HL-60/S4 treated with retinoic acid at 250 ng/mL for 4 days and 3 days (cell line): ENCODE measurements at regions not wholly inside any gene's neighbourhood (a gene's known extent, or its start where the extent isn't known, plus 50 kb on each side); places are given as distances from the start of the nearest gene placed in this dataset.

Source experiments
- in situ Hi-C: fragments of 300-500 bp; cut with MboI; formaldehyde crosslinking; loops from 2 replicates; pipeline ENCODE4 v1.7.0; 2022; ENCODE audit warnings: low sequenced_read_pairs

DNA sequence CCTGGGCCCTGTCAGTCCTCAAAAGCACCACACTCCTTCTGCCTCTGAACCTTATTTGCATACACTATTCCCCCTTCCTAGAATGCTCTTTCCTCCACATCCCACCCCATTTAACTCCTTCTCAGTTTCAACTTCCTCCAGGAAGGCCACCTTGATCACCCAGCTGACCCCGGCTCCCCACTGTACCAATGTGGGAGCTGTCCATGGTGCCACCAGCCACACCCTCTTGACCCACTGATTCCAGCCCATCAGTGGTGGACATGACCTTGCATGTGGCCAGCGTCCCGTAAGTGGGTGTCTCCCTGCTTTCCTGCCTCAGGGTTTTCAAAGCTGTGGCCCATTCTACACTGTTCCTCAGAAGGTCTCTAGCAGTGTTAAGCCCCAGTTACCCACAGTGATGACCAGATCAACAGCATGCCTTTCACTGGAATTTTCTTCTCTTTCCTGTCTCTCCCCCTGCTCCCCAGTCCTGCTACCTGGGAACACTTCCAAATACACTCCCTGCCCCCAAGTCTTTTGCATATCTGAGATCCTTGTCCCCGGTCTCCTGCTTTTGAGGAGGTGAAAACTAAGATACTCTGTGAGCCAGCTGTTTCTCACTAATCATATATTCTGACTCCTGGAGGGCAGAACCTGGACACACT, 346.6 kb downstream of the MN1 start:
- in situ Hi-C loops: no loop called here

DNA sequence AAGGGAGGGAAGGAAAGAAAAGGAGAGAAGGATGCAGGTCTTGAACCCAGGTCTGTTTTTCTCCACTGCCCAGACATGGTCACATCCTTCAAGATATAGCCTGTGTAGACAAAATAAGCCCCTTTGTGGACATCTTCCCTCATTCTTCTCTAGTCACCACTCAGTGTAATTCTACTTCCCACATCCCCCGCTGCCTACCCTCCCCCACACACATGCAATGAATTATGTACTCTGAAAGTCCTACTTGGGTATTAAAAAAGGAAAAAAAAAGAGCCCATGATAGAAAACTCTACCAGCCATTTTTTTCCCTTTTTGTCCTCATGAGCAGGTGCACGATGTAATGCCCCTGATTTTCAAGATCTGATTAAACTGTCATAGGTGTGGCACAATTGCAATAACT, 346.0 kb downstream of the MN1 start:
- in situ Hi-C loops: no loop called here

DNA sequence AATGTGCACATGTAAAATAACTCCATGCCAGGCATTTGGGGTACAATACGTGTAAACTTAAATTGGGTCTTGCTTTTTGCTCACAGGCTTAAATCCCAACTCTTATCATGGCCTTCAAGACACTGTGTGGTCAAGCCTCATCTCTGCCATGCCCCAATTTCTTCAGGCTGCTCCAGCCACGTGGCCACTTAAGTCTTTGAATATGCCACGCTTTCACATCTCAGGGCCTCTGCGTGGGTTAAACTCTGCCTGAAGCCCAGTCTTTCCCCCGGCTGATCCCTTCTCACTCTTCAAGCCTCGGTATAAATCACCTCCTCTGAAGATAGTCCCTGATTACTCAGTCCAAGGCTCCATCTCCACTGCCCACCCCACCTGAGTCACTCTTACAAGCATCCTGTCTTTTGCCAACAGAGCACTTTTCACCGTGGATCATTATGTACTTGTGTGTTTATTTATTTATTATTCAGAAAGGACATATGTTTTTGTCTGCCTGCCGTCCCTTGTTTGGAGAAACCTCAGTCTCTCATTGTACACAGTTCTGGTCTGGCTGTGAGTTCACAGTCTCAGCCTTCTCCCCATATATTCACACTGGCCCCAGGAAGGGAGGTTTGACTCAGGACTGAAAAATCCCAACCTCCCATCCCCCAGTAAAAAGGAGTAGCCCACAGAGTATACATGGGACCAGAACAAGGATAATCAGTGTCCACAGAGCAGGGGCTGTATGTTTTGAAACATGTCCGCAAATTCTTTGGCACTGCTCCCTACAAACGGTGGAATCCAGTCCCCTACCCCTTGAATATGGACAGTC, 344.7 kb downstream of the MN1 start:
- in situ Hi-C loops: no loop called here

DNA sequence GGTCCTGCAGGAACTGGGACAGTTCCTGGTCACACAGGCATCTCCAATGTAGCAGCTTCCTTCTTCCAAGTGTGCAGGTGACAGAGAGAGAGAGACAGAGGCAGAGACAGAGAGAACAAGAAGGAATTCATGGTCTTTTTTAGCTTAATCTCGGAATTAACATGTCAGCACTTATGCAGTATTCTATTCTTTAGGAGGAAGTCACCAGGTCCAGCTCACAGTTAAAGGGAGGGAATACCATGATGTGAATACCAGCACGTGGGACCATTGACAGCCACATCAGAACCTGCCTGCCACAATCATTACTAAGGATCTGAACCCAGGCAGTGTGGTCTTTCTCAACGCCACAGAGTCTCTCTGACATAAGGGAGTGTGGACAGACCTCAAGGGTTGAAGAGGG, 341.6 kb downstream of the MN1 start:
- in situ Hi-C loops: no loop called here

DNA sequence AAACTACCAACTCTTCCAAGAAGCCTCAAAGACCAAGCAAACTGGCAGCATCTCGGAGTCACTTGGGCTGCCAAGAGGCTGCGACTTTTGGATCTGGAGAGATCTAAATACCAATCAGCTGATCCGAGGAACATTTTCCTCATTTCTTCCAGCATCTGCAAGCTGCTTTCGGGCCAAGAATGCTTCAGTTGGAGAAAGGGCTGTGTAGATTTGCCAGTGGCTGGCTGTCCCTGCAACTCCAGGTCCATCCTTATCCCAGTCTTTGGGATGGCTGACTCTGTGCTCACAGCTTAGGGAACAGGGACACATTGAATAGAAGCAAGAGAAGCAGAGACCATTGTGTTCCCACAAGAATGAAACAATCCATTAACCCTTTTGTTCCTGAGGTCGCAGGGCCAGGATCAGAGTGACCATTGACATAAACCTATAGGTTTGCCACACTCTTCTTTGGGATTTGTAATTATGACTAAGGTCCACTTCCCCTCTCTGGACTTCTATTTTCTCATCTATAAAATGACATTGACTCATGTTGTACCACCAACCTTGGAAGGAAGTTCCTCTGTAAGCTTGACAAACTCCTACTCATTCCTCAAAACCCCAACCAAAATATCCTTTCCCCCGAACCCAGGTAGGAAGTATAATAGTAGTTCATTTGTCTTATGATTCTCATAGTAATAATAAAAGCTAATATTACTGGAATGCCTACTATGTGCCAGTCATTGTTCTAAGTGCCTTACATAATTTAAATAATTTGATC, 340.8 kb downstream of the MN1 start:
- in situ Hi-C loops: no loop called here

DNA sequence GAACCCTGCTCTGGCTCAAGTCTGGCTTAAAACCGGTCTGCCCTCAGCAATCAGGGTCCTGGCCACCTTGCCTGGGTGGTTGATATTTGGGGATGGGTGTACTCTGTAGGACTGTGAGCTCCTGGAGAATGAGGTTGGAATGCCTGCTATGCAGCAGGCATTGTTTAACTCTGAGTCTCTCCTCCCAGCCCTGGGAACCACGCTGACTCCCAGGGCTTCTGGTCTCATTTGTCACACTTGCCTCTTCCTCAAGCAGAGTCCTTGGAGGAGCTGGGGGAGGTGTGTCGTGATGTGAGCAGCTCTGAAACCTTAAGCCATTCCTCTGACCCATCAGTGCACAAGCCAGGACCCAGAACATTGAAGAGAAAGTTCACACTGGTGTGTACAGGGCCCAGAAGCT, 340.1 kb downstream of the MN1 start:
- in situ Hi-C loops: no loop called here

DNA sequence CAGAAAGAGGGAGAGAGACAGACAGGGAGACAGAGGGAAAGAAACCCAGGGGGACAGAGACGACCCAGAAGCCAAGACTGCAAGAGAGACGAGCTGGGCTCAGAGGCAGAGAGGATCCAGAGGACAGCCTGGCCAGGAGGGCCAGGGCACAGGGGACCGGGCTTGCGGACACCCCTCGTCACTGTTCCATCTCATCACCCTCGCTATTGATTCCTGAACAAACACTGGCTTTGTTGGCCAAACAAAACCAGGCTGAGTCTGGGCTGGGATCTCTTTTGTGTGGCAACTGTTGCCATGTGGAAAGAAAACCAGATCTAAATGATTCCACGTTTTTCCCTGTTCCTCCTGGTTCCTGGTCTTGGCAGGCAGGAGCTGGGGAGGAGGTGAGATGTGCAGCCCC, 339.4 kb downstream of the MN1 start:
- in situ Hi-C loops: no loop called here

DNA sequence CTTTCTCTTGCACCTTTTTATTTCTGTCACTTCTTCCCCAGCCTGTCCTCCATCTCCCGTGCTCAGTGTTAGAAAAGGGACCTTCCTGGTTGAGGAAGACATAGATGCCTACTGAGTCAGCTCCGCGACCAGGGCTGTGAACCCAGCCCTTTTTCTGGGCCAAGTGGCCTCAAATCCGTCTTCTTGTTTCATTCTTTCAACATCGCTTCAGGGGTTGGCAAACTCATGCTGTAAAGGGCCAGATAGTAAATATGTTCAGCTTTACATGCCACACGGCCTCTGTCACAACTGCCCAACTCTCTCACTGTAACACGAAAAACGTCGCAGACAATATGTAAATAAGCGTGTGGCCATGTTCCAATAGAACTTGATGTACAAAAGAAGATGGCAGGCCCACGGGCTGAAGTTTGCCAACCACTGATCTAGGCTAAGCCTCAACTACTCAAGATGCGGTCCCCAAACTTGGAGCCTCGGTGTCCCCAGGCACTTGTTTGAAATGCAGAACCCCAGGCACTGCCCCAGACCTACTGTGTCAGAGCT, 338.4 kb downstream of the MN1 start:
- in situ Hi-C loops: no loop called here

DNA sequence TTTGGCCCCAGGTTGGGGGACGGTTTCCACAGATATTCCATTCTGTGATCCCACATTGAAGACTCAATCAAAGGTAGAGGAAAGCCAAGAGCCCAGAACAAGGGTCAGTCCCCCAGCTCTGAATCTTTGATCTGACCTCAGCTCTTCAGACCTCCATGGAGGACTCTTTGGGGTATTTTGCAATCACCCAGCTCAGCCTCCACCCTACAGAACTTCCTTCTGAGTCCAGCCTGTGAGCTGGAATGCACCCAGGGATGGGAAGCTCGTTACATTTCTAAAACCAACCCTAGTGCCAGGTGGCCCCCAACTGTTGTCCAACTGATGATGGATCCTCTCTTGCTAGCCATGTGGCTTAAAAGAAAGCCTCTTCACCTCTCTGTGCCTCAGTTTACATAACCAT, 335.3 kb downstream of the MN1 start:
- in situ Hi-C loops: no loop called here

DNA sequence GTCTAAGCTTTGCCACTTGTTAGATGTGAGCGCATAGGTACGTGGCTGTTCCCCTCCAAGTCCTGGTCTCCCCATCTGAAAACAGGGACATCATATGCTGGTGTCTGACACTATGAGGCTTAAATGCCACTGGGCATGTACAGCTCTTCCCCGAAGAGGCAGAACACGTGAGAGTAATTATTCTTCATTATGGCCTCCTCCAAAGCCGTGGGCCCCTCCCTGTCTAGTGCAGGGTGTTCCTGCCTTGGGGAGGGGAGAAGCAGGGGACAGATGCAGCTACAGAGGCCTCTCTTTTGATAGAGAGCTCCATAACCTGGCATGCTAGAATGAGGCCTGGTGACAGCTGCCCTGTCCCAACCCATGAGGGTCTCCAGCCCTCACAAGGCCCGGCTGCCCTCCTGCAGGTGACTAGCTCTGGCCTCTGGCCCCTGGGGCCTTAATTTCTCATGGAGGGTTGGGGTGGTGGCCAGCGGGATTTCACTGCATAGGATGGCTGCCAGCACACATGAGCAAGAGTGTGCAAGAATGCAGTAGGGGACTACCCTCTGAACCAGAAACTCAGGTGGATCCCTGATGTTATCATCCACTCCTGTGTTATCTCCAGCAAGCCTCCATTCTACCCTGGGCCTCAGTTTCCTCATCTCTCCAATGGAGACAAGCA, 334.6 kb downstream of the MN1 start:
- in situ Hi-C loops: no loop called here

DNA sequence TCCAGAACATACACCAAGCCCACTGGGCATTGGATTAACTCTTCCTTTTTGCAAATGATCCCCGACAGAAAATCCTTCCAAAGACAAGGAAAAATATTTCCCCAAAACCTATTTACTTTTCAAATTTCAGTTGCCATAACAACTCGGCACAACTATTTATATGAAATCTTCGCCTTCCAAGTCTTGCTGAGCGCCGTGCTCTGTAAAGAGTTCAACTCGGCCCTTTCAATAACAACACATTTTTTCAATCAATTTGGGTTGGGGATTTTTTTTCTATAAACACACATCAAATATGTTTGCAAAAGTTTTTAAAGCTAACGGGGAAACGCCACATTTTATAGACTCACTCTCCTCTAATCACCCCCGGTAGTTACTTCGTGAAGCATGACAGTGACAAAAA, 333.8 kb downstream of the MN1 start:
- in situ Hi-C loops: no loop called here

DNA sequence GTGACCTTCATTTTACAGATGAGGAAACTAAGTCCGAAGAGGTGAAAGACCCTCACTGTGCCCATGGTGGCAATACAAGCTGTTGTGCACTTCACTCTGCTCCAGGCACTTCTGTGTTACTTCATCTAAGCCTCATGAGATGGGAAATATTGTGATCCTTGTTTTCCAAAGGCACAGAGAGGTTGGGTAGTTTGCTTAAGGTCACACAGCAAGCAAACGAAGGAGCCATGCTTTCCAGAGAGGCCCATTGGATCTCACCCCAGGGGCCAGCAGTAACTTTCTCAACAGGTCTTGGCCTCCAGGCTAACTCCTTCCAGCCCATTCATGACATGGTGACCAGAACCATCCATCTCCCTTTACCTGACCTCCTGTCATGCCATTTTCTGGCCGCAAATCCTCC, 332.8 kb downstream of the MN1 start:
- in situ Hi-C loops: no loop called here

DNA sequence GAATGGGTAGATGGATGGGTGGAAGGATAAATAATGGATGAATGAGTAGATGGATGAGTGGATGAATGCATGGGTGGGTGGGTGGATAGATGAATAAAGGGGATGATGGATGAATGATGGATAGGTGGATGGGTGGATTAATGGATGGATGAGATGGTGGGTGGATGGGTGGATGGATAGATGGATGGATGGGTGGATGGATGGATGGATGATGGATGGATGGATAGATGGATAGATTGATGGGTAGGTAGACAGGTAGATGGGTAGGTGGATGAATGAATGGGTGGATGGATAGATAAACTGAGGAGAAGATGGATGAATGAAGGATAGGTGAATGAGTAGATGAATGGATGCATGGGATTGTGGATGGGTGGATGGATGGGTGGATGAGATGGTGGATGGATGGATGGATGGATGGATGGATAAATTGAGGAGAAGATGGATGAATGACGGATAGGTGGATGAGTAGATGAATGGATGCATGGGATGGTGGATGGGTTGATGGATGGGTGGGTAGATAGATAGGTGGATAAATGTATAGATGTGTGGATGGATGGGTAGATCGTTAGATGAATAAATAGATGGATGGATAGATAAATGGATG, 331.3 kb downstream of the MN1 start:
- in situ Hi-C loops: no loop called here

DNA sequence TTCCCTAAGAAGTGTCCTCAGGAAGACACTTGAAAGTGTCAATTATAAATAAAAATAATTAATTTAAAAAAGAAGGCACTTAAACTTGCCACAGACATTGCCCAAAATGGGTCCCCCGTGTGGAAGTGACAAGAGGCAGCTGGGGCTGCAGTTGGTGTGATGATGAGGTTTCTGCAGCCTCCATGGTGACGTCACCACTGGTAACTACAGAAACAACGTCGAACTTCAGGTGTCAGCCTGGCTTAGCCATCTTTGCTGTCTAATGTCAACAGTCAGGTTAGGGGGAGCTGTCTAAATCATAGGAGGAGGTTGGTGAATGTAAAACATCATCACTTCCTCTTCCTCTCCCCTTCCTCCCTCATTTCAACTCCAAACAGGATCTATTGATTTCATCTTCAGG, 328.6 kb downstream of the MN1 start:
- in situ Hi-C loops: no loop called here

DNA sequence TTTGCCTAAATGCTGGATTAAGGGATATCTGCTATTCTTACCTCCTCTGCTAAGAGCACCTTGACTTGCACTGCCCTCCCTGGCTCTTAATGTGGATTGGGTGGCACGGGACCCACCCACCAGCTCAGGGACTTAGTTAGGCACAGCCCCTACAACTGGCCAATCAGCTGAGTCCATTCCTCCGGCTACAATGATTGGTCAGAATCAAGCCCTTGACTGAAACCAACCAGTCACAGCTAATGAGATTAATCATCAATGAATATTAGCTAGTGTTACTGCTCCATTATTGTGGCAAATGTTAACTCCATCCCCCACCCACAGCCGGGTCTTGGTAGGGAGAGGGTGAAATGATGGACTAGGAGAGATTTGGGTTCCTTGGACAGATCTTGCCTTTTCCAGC, 328.0 kb downstream of the MN1 start:
- in situ Hi-C loops: no loop called here

DNA sequence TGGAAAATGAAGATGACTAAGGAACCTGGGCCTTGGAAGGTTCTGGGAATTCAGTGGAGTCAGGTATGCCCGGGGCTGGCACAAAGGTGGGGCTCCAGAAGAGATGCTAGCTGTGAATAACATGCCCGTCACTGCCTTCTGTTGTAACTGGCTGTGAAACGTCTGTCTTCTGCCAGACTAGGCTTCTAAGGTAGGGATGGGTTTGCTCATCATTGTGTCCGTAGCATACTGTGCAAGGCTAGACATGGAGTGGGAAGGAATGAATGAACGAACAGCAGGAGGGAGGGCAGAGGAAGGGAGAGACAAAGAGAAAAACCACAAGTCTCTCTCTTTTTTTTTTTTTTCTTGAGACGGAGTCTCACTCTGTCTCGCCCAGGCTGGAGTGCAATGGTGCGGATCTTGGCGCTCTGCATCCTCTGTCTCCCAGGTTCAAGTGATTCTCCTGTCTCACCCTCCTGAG, 327.4 kb downstream of the MN1 start:
- in situ Hi-C loops: no loop called here

DNA sequence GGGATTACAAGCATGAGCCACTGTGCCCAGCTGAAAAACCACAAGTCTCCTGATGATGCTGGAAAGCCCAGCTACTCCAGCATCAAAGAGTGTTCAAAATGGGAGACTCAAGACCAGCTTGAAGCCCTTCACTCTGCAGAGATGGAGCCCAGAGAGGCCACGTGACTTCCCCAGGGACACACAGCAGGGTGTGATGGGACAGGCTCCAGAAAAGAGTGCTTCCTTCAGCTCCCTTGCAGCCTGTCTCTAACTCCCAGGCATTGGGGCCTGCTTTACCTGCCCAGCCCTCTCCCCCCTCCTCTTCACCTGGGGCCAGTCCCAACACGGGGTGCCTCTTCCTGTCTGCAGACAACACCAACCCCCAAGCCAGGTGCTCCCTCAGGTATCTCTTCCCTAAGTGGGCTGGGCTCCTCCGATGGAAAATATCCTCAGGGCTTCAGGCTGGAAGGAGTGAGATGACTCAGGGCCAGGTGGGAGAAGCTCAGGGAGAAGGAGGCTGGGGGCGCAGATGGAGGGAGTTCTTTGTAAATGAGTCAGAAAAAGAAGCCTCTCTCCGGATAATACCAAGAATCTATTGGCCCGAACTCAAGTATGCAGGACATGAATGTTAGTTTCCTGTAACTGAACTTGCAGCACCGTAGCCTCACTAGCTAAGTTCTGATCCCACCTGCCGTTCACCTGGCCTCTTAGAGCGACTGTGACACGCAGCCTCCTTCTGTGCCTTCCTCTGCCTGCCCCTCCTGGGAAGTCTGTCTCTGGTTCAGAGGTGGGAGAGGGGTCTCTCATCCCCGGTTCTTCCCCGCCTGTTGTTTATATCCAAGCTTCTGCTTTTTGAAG, 326.6 kb downstream of the MN1 start:
- in situ Hi-C loops: no loop called here

DNA sequence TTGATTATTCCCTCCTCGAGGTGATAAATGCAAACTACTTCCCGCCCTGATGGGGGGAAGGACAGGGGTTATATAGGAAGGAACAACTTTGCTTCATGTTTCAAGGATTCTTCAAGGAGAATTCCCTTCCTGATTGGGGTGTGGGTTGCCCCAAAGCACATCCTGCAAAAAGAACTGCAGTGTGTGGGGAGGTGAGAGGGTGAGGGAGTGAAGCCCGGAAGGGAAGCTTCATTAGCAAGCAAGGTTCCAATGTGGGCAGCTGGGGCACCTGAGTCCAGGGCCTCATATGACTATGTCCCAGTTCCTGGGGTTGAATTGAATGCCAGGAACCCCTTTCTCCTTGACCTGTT, 326.0 kb downstream of the MN1 start:
- in situ Hi-C loops: no loop called here

DNA sequence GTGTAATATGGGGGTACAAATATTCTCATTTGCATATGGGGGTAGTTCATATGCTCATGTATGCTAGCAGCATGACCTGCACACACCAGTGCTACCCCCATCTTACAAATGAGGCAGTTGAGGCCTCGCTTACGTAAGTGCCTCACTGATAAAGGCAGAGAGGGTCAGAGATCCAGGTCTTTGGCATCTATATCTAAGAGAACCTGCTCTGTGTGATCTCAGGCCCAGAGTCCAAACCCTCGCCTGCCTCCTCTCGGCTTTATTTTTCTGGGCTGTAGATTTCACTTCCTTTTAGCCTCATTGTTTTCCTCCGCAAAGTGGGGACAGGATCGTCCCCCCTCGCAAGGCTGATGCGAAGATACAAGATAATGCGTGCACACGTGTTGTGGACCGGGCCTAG, 325.2 kb downstream of the MN1 start:
- in situ Hi-C loops: no loop called here

DNA sequence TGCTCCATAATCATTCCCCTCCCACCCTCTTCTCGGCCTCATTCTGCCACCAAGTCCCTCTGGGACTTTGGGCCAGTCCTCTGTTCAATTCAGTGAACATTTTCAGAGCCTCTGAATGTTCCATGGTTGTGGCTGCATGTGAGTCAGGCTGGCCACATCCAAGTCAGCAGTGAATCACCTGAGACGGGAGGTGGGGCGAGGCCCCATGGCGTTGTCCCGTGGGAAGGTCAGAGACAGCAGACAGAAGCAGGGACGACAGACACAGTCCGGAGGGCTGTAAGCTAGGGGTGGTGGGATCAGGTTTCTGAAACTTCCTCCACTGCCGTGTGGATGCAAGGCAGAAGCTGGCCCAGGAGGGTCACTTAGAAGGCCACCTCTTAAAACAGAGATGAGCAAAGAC, 324.8 kb downstream of the MN1 start:
- in situ Hi-C loops: no loop called here
